KMS-11 (cell line): ENCODE measurements at regions not wholly inside any gene's neighbourhood (a gene's known extent, or its start where the extent isn't known, plus 50 kb on each side); places are given as distances from the start of the nearest gene placed in this dataset.

ENCODE experiments used
- H2AFZ ChIP-seq: fragments of 200-600 bp; sonication (generic); 2 replicates; pipeline ENCODE4 v1.6.1; 2016; ENCODE audit warnings: antibody characterized with exemption, mixed run types, low read depth
- H3K27ac ChIP-seq: fragments of 200-600 bp; sonication (generic); 2 replicates; pipeline ENCODE4 v1.6.1; 2016; ENCODE audit warnings: mild to moderate bottlenecking, mixed run types
- H3K27me3 ChIP-seq: fragments of 200-600 bp; sonication (generic); 2 replicates; pipeline ENCODE4 v1.6.1; 2017; ENCODE audit warnings: mild to moderate bottlenecking, low read depth, mixed run types, moderate library complexity; ENCODE audit not compliant: insufficient read depth
- H3K36me3 ChIP-seq: fragments of 200-600 bp; sonication (generic); 2 replicates; pipeline ENCODE4 v1.6.1; 2017; ENCODE audit warnings: mild to moderate bottlenecking, mixed run types; ENCODE audit not compliant: insufficient read depth
- H3K4me1 ChIP-seq: fragments of 200-600 bp; sonication (generic); 2 replicates; pipeline ENCODE4 v1.6.1; 2016; ENCODE audit warnings: mild to moderate bottlenecking, low read depth, mixed run types; ENCODE audit not compliant: poor library complexity, severe bottlenecking
- H3K4me2 ChIP-seq: fragments of 200-600 bp; sonication (generic); 2 replicates; pipeline ENCODE4 v1.7.0; 2016; ENCODE audit warnings: mild to moderate bottlenecking, mixed run types
- H3K4me3 ChIP-seq: fragments of 200-600 bp; sonication (generic); IDR thresholded peaks from 2 replicates; pipeline ENCODE4 v1.6.1; 2017; ENCODE audit warnings: low read depth, low read length, mixed read lengths; ENCODE audit not compliant: insufficient read depth
- H3K79me2 ChIP-seq: fragments of 200-600 bp; sonication (generic); 2 replicates; pipeline ENCODE4 v1.6.1; 2016; ENCODE audit warnings: low read depth, mixed run types; ENCODE audit not compliant: insufficient read depth
- H3K9ac ChIP-seq: fragments of 200-600 bp; sonication (generic); 2 replicates; pipeline ENCODE4 v1.6.1; 2016; ENCODE audit warnings: mild to moderate bottlenecking, mixed run types
- H4K20me1 ChIP-seq: fragments of 200-600 bp; sonication (generic); 2 replicates; pipeline ENCODE4 v1.6.1; 2016; ENCODE audit warnings: mild to moderate bottlenecking, mixed run types; ENCODE audit not compliant: insufficient read depth
- CTCF ChIP-seq: fragments of 200-600 bp; sonication (generic); conservative IDR thresholded peaks from 2 replicates; pipeline ENCODE4 v1.6.1; 2017; ENCODE audit warnings: low read depth, mild to moderate bottlenecking, antibody characterized with exemption, low read length, moderate library complexity, mixed read lengths

DNA sequence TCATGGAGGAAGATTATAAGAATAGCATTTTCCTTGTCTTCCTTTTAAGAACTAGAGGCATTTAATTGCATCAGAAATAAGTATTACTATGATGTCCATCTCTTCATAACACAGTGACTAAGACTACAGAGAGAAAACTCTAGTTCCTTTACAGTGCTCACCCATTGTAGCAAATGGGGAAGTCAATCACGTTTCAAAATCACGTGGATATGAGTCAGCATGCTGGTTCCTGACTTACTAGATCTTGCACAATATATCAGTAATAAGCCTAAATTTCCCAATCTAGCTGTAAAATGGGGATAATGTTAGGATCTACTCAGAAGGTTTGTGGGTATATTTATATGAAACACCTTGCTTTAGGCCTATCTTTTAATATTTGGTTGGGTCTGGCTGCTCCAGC, 254.8 kb upstream of the EOMES start:
- no peaks in the 10 kb centered on the region for H3K4me1 ChIP-seq
- TF ChIP-seq CTCF, result no peak
- no peak overlapping the region for H3K4me3 ChIP-seq
- no peak overlapping the region for H3K27ac ChIP-seq
- no peak overlapping the region for H2AFZ ChIP-seq
- H3K4me2 ChIP-seq, result no peak overlapping the region
- no peaks in the 10 kb centered on the region for H4K20me1 ChIP-seq
- H3K36me3 ChIP-seq, result no peaks in the 10 kb centered on the region
- no peaks in the 10 kb centered on the region for H3K27me3 ChIP-seq
- H3K9ac ChIP-seq, result no peak overlapping the region
- H3K79me2 ChIP-seq, result no peaks in the 10 kb centered on the region

- H3K36me3 ChIP-seq, result no peaks in the 10 kb centered on the region
- TF ChIP-seq CTCF, result no peak
- H3K4me1 ChIP-seq, result no peaks in the 10 kb centered on the region
- H3K4me3 ChIP-seq, result no peak overlapping the region
- no peak overlapping the region for H3K4me2 ChIP-seq
- no peak overlapping the region for H2AFZ ChIP-seq
- no peaks in the 10 kb centered on the region for H3K79me2 ChIP-seq
- H4K20me1 ChIP-seq, result no peaks in the 10 kb centered on the region
- H3K27ac ChIP-seq, result no peak overlapping the region
- H3K9ac ChIP-seq, result no peak overlapping the region
- no peaks in the 10 kb centered on the region for H3K27me3 ChIP-seq
Measured at GRCh38 chr3:27978440-27978839, 256.3 kb upstream of the EOMES start.

GRCh38 chr3:27985369-27986035, 255.9 kb upstream of the CMC1 start:
- no peak overlapping the region for H2AFZ ChIP-seq
- no peak overlapping the region for H3K4me3 ChIP-seq
- H4K20me1 ChIP-seq, result no peaks in the 10 kb centered on the region
- H3K36me3 ChIP-seq, result no peaks in the 10 kb centered on the region
- no peak overlapping the region for H3K27ac ChIP-seq
- H3K4me2 ChIP-seq, result no peak overlapping the region
- no peak overlapping the region for H3K9ac ChIP-seq
- H3K79me2 ChIP-seq, result no peaks in the 10 kb centered on the region
- H3K27me3 ChIP-seq, result no peaks in the 10 kb centered on the region
- no peaks in the 10 kb centered on the region for H3K4me1 ChIP-seq
- TF ChIP-seq CTCF, result no peak

DNA sequence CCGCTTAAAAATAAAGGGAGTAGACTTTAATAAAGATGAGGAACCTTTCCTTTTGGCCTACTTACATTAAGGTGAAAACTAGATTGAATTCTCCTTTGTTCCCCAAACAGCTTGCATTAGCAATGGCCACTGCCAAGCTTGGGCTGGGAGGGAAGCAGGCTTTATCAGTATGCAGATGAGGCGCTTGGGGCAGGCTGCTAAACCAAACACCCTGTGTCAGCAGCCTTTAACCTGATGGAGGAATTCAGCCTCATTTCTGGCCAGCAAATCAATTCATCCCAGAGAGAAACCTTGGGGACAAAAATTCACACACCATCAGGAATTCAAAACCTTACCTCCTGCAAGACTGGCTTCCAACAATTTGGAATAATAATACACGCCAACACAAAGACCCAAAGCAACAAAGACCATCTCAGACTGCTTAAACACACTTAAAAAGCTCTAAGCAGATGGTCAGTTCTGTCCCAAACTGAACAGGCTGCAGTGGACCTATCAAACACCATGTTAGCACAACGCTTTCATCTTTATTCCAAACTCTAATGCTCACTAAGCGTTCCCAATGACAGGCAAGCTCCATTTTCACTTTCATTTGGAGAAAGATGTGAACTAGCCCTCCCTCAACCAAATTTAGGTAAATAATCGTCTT, 255.1 kb upstream of the CMC1 start:
- no peaks in the 10 kb centered on the region for H4K20me1 ChIP-seq
- H3K79me2 ChIP-seq, result no peaks in the 10 kb centered on the region
- H3K4me1 ChIP-seq, result no peaks in the 10 kb centered on the region
- no peak overlapping the region for H3K27ac ChIP-seq
- H3K27me3 ChIP-seq, result no peaks in the 10 kb centered on the region
- no peaks in the 10 kb centered on the region for H3K36me3 ChIP-seq
- H3K9ac ChIP-seq, result no peak overlapping the region
- TF ChIP-seq CTCF, result no peak
- H3K4me3 ChIP-seq, result no peak overlapping the region
- H2AFZ ChIP-seq, result no peak overlapping the region
- H3K4me2 ChIP-seq, result no peak overlapping the region
